ENCODE measurements at regions not wholly inside any gene's neighbourhood (a gene's known extent, or its start where the extent isn't known, plus 50 kb on each side); places are given as distances from the start of the nearest gene placed in this dataset.
A peak's percentile ranks its signal among the peaks of the same experiment; 100 is the strongest.

DNA sequence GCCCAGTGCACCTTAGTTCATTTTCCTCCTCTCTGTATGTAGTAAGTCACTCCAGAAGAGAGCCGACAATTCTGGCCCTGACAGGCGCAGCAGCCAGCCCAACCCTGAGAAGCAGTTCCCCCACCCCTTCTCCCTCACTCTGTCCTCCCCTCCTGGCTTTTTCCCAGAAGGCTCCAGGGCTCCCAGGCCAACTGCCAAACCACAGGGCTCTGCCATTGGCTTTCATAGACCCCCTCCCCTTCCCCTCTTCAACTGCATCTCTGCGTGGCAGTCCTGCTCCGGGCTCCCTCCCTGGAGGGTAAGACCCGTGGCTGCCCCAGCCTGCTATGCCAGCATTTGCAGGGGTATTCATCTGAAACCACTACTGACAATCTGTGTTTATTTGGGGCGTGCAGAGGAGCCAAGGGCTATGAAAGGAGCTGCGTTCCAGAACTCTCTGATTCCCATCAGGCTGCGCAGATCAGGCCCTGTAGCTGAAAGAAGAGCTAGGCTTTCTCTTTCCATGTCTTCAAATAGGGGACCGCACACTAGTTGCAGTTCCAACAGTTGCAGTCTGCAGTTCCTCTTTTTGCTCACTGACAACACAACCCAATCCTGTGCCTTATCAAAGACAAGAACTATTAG lies 388.6 kb upstream of the TNP1 start:
- H3K36me3 Mint-ChIP-seq (ENCODE audit: unreplicated experiment): no peaks in the 10 kb centered on the region
- peaks cover 8% of the 10 kb centered on the region for H3K4me1 Mint-ChIP-seq (ENCODE audit: low read depth, unreplicated experiment)
- H3K9me3 Mint-ChIP-seq (ENCODE audit: unreplicated experiment): peaks cover 2% of the 10 kb centered on the region
- TF ChIP-seq, protein P1, sequence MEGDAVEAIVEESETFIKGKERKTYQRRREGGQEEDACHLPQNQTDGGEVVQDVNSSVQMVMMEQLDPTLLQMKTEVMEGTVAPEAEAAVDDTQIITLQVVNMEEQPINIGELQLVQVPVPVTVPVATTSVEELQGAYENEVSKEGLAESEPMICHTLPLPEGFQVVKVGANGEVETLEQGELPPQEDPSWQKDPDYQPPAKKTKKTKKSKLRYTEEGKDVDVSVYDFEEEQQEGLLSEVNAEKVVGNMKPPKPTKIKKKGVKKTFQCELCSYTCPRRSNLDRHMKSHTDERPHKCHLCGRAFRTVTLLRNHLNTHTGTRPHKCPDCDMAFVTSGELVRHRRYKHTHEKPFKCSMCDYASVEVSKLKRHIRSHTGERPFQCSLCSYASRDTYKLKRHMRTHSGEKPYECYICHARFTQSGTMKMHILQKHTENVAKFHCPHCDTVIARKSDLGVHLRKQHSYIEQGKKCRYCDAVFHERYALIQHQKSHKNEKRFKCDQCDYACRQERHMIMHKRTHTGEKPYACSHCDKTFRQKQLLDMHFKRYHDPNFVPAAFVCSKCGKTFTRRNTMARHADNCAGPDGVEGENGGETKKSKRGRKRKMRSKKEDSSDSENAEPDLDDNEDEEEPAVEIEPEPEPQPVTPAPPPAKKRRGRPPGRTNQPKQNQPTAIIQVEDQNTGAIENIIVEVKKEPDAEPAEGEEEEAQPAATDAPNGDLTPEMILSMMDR (IDR thresholded peaks at IDR 0.05; ENCODE audit: partially characterized antibody, unreplicated experiment): no peak
- H3K27ac Mint-ChIP-seq (ENCODE audit: unreplicated experiment): no peak overlapping the region
- H3K27me3 Mint-ChIP-seq (ENCODE audit: unreplicated experiment): no peaks in the 10 kb centered on the region
- no peak overlapping the region for H3K4me3 Mint-ChIP-seq (ENCODE audit: unreplicated experiment)
- DNase-seq: peak; percentile 33

DNA sequence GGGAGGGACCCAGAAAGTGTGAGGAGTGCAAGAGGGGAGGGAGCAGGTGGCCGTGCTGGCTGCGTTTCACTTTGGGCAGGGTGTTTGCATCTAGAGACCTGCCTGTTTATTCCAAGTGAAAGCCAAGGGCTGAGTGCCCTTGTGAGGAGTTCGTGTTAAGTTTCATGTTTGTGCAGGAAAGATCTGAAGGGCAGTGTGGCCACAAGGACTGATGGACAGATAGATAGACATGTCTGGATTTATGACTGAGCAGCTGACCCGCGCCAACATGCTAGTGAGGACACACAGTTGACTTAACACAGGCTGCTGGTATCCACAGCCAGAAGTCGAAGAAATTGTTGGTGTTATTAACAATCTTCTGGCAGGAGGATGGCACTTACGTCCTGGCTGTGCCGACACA lies 387.6 kb upstream of the TNP1 start:
- H3K4me1 Mint-ChIP-seq (ENCODE audit: low read depth, unreplicated experiment): peaks cover 12% of the 10 kb centered on the region
- H3K27me3 Mint-ChIP-seq (ENCODE audit: unreplicated experiment): no peaks in the 10 kb centered on the region
- H3K27ac Mint-ChIP-seq (ENCODE audit: unreplicated experiment): no peak overlapping the region
- no peak overlapping the region for H3K4me3 Mint-ChIP-seq (ENCODE audit: unreplicated experiment)
- TF ChIP-seq, protein P1 (IDR thresholded peaks at IDR 0.05; ENCODE audit: partially characterized antibody, unreplicated experiment): no peak
- H3K36me3 Mint-ChIP-seq (ENCODE audit: unreplicated experiment): no peaks in the 10 kb centered on the region
- H3K9me3 Mint-ChIP-seq (ENCODE audit: unreplicated experiment): peaks cover 3% of the 10 kb centered on the region
- DNase-seq: no peak

DNA sequence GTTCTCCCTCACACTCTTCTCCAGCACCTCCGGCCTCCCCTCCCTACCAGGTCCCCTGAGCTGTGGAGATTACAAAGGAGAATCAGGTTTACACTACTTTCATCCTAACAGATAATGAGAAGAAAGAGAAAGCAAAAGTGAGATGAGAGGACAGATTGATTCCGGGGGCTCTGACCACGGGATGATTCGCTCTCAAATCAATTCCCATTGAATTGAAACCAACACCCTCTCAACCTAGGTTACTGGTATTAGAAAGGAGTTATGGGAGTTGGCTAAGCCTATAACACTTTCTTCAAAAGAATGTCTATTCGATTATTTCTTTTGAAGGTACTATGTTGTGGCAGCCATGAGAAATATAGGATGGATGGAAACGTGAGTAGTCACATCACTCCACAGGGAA lies 386.2 kb upstream of the TNP1 start:
- H3K4me3 Mint-ChIP-seq (ENCODE audit: unreplicated experiment): no peak overlapping the region
- H3K27me3 Mint-ChIP-seq (ENCODE audit: unreplicated experiment): no peaks in the 10 kb centered on the region
- peaks cover 3% of the 10 kb centered on the region for H3K9me3 Mint-ChIP-seq (ENCODE audit: unreplicated experiment)
- peaks cover 12% of the 10 kb centered on the region for H3K4me1 Mint-ChIP-seq (ENCODE audit: low read depth, unreplicated experiment)
- H3K36me3 Mint-ChIP-seq (ENCODE audit: unreplicated experiment): no peaks in the 10 kb centered on the region
- no peak for DNase-seq
- TF ChIP-seq, protein P1 (IDR thresholded peaks at IDR 0.05; ENCODE audit: partially characterized antibody, unreplicated experiment): no peak
- no peak overlapping the region for H3K27ac Mint-ChIP-seq (ENCODE audit: unreplicated experiment)

DNA sequence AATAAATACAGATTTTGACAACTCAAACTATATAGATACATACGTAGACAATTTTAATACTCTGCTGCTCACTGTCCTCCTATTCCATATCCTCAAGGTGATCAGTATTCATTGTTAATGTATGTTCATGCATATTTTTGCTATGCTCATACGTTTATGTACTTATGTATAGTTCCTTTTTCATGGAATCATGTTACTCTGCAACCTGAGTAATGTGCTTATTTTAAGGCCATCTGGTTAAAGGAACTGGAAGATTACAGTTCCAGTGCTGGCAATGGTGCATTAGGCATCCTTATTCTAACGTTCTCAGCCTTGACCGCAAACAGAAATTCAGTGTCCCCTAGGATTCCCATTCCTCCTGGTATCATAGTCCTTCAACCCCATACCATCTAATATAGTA lies 385.0 kb upstream of the TNP1 start:
- H3K27ac Mint-ChIP-seq (ENCODE audit: unreplicated experiment): no peak overlapping the region
- H3K4me1 Mint-ChIP-seq (ENCODE audit: low read depth, unreplicated experiment): peaks cover 12% of the 10 kb centered on the region
- H3K36me3 Mint-ChIP-seq (ENCODE audit: unreplicated experiment): no peaks in the 10 kb centered on the region
- no peak overlapping the region for H3K4me3 Mint-ChIP-seq (ENCODE audit: unreplicated experiment)
- no peaks in the 10 kb centered on the region for H3K27me3 Mint-ChIP-seq (ENCODE audit: unreplicated experiment)
- DNase-seq: no peak
- TF ChIP-seq, protein P1 (IDR thresholded peaks at IDR 0.05; ENCODE audit: partially characterized antibody, unreplicated experiment): no peak
- H3K9me3 Mint-ChIP-seq (ENCODE audit: unreplicated experiment): peaks cover 3% of the 10 kb centered on the region

DNA sequence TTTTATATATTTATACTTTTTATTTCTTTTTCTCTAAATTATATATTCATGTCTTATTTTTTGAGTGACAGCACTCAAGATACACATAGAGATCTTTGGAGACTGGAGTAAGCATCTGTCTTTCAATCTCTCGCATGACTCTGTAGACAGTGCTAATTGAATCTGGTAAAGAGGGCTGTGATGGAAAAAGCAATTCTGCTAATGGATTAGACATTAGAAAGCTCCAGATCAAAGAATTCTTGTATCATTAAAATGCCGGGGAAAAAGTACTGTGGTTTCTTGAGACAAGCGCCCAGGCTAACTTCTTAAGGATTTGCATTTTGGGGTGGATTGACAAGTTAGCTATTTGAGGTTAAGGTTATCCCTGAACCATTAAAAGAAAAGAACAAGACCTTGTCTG lies 383.1 kb upstream of the TNP1 start:
- Mint-ChIP-seq H3K4me3 (ENCODE audit: unreplicated experiment) (no peak overlapping the region), H3K4me1 (ENCODE audit: low read depth, unreplicated experiment) (peaks cover 12% of the 10 kb centered on the region), H3K27ac (ENCODE audit: unreplicated experiment) (no peak overlapping the region), H3K9me3 (ENCODE audit: unreplicated experiment) (peaks cover 3% of the 10 kb centered on the region), H3K27me3 (ENCODE audit: unreplicated experiment) (no peaks in the 10 kb centered on the region), H3K36me3 (ENCODE audit: unreplicated experiment) (no peaks in the 10 kb centered on the region)
- no peak for DNase-seq
- TF ChIP-seq, protein P1 (IDR thresholded peaks at IDR 0.05; ENCODE audit: partially characterized antibody, unreplicated experiment): no peak

Measured in glutamatergic neuron (in vitro differentiated cells).